HCT116 (cell line): ENCODE measurements at regions not wholly inside any gene's neighbourhood (a gene's known extent, or its start where the extent isn't known, plus 50 kb on each side); places are given as distances from the start of the nearest gene placed in this dataset.

Experiments
- CTCF ChIP-seq, 3 experiments: fragments of 200-600 bp in 1 of 3; sonication (generic) in 1 of 3; IDR thresholded peaks in 2 of 3; conservative IDR thresholded peaks in 1 of 3; 2 replicates each; pipeline ENCODE4 v1.5.1; 2012 to 2017; ENCODE audit warnings: low read depth in 2 of 3, low read length in 2 of 3, antibody characterized with exemption in 1 of 3, borderline replicate concordance in 1 of 3, control low read depth in 1 of 3, mild to moderate bottlenecking in 1 of 3, mixed read lengths in 1 of 3, mixed run types in 1 of 3, moderate library complexity in 1 of 3; ENCODE audit not compliant: insufficient read depth in 1 of 3
- EZH2 ChIP-seq: fragments of 200-600 bp; sonication (generic); IDR thresholded peaks from 2 replicates; pipeline ENCODE4 v1.6.1; 2017; ENCODE audit warnings: antibody characterized with exemption, mixed run types
- MAX ChIP-seq: IDR thresholded peaks from 2 replicates; pipeline ENCODE4 v1.6.1; 2012
- POLR2A ChIP-seq: IDR thresholded peaks from 2 replicates; pipeline ENCODE4 v1.7.0; 2011; ENCODE audit warnings: borderline replicate concordance; ENCODE audit not compliant: insufficient read depth, insufficient read length; ENCODE audit errors: extremely low read depth
- POLR2AphosphoS5 ChIP-seq: IDR thresholded peaks from 2 replicates; pipeline ENCODE4 v1.6.1; 2011; ENCODE audit warnings: mild to moderate bottlenecking, low read depth, low read length, moderate library complexity
- REST ChIP-seq: IDR thresholded peaks from 2 replicates; pipeline ENCODE4 v1.6.1; 2012; ENCODE audit warnings: low read depth
- YY1 ChIP-seq: IDR thresholded peaks from 2 replicates; pipeline ENCODE4 v1.6.1; 2011; ENCODE audit warnings: low read length, low read depth, moderate library complexity, mild to moderate bottlenecking; ENCODE audit not compliant: insufficient replicate concordance; ENCODE audit errors: extremely low read depth
- ZBTB33 ChIP-seq: IDR thresholded peaks from 2 replicates; pipeline ENCODE4 v1.6.1; 2011; ENCODE audit warnings: mild to moderate bottlenecking, low read length, moderate library complexity; ENCODE audit not compliant: insufficient replicate concordance; ENCODE audit errors: extremely low read depth

- TF ChIP-seq CTCF (IDR thresholded peaks at IDR 0.05 in 2 of 3, conservative IDR thresholded peaks at IDR 0.05 in 1 of 3; ENCODE audit: borderline replicate concordance in 1 of 3, insufficient read depth in 1 of 3, low read depth in 2 of 3, low read length in 2 of 3) (no peak), ZBTB33 (no peak), POLR2A (no peak), POLR2AphosphoS5 (no peak), REST (no peak), EZH2 (no peak), MAX (no peak), YY1 (no peak)
These were observed 68.1 kb upstream of the LEP start for GRCh38 chr7:128172963-128173362.
